Activated naive CD4-positive, alpha-beta T cell treated with anti-CD3 and anti-CD28 coated beads, Interleukin-2, amount 10 ng/mL, durations not matched to agents 7 days and 5 days (primary cell): ENCODE measurements at regions not wholly inside any gene's neighbourhood (a gene's known extent, or its start where the extent isn't known, plus 50 kb on each side); places are given as distances from the start of the nearest gene placed in this dataset.
A peak's percentile ranks its signal among the peaks of the same experiment; 100 is the strongest.
"Not testable (repeated sequence)": the region's sequence is repeated elsewhere in the genome, so short reads cannot be mapped to it uniquely, and the experiment has no call there.

Source experiments
- CTCF ChIA-PET: fragments of 350-600 bp; sonication (Branson Sonifier 250); formaldehyde crosslinking; loops from one replicate; lab custom pipeline; 2021; ENCODE audit warnings: antibody characterized with exemption; lab: Charles Lee
- DNase-seq: peaks from one replicate; pipeline ENCODE4 v3.0.0-alpha.2; 2020
- H3K27ac Mint-ChIP-seq: one replicate; pipeline ENCODE4 v1.8.0; 2021; ENCODE audit warnings: mild to moderate bottlenecking, moderate library complexity, mixed read lengths
- H3K27me3 Mint-ChIP-seq: one replicate; pipeline ENCODE4 v1.8.0; 2021; ENCODE audit warnings: mild to moderate bottlenecking, mixed read lengths
- H3K36me3 Mint-ChIP-seq: one replicate; pipeline ENCODE4 v1.8.0; 2021; ENCODE audit warnings: mixed read lengths
- H3K4me1 Mint-ChIP-seq: one replicate; pipeline ENCODE4 v1.8.0; 2021; ENCODE audit warnings: mixed read lengths
- H3K4me3 Mint-ChIP-seq: one replicate; pipeline ENCODE4 v1.8.0; 2021; ENCODE audit warnings: mild to moderate bottlenecking, moderate library complexity, mixed read lengths
- H3K9me3 Mint-ChIP-seq: one replicate; pipeline ENCODE4 v1.8.0; 2021; ENCODE audit warnings: mixed read lengths

DNA sequence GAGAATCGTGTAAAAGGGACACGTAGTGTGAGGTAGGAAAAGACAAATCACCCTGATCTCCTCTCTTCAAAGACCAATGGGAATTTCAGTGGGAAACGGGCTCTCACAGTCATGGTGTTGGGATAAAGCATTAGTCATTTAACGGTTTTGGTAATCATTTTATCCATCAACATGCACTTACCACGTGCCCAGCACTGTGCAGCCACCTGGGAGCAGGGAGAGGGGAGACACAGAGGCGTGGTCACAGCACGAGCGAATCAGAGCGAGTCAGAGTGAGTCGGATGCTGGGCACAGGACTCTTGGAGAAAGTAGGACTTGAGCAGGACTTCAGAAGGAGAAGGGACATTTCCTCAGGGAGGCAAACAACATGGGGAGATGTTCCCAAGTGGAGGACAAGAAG is 130.8 kb downstream of the MINAR1 start:
- Mint-ChIP-seq H3K36me3 (no peaks in the 10 kb centered on the region), H3K27ac (no peak overlapping the region), H3K4me1 (no peaks in the 10 kb centered on the region), H3K4me3 (no peak overlapping the region), H3K9me3 (no peaks in the 10 kb centered on the region), H3K27me3 (peaks cover 11% of the 10 kb centered on the region)
- DNase-seq = no peak
- CTCF ChIA-PET = no interaction called here

DNA sequence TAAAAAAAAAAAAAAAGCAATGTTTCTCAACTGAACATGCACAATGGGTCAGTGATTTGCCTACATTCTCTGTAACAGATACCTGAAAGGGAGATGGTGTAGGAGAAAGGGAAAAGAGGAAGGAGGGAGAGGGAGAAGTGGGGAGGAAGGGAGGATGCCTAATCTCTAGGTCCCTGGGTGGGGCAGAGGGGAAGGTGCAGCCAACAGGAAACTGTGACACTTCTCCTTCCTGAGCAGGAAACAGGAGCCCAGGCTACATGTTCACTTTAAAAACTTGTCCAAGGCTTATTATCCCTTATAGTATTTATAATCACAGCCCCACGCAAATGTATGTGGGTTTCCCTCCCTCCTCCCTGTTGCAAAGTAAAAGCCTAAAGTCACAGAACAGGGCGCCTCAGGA is 137.9 kb downstream of the MINAR1 start:
- H3K9me3 Mint-ChIP-seq = no peaks in the 10 kb centered on the region
- no peak overlapping the region for H3K27ac Mint-ChIP-seq
- no peak for DNase-seq
- H3K27me3 Mint-ChIP-seq = peaks cover 4% of the 10 kb centered on the region
- no peaks in the 10 kb centered on the region for H3K36me3 Mint-ChIP-seq
- no peak overlapping the region for H3K4me3 Mint-ChIP-seq
- CTCF ChIA-PET = no interaction called here
- peaks cover 2% of the 10 kb centered on the region for H3K4me1 Mint-ChIP-seq

GRCh38 chr15:79572691-79573404 is 140.7 kb downstream of the MINAR1 start:
- Mint-ChIP-seq H3K4me3 (no peak overlapping the region), H3K27me3 (peaks cover 4% of the 10 kb centered on the region), H3K4me1 (peaks cover 2% of the 10 kb centered on the region), H3K27ac (no peak overlapping the region), H3K9me3 (no peaks in the 10 kb centered on the region), H3K36me3 (no peaks in the 10 kb centered on the region)
- CTCF ChIA-PET = interaction anchor here (2.1 kb wide), 1 partner anchor 191 kb away, joined by 7 read pairs; no protein-coding TSS in a partner anchor
- no peak for DNase-seq

DNA sequence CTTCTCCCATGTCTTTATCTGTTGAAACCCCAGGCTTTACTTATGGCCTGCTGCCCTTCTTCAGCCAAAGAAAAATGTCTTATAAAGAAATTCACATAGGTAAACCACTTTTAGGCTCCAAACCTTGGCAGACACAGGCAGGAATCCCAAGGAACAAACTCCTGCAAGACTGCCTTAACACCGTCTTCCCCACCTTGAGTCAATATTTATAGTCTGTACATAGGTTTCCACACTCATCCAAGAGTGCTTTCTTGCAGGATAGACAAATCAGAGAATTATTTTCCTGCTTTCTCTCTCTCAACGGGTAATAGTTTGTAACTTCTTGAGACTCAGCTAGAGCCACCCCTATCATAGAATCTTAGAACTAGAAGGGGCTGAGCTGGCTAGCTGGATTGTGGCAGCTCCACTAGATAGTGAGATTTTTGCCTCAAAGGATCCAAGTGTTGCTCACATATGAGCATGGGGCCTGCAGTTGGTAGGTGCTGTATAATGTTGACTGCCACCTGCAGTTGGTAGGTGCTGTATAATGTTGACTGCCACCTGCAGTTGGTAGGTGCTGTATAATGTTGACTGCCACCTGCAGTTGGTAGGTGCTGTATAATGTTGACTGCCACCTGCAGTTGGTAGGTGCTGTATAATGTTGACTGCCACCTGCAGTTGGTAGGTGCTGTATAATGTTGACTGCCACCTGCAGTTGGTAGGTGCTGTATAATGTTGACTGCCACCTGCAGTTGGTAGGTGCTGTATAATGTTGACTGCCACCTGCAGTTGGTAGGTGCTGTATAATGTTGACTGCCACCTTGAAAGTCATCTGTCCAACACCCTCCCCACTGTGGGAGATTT is 142.5 kb downstream of the MINAR1 start:
- H3K36me3 Mint-ChIP-seq, H3K27ac Mint-ChIP-seq, H3K9me3 Mint-ChIP-seq: not testable (repeated sequence)

GRCh38 chr15:79582650-79583049 is 150.5 kb downstream of the MINAR1 start:
- Mint-ChIP-seq H3K9me3 (no peaks in the 10 kb centered on the region), H3K4me3 (no peak overlapping the region), H3K27me3 (peaks cover 3% of the 10 kb centered on the region), H3K4me1 (no peaks in the 10 kb centered on the region), H3K27ac (no peak overlapping the region), H3K36me3 (no peaks in the 10 kb centered on the region)
- CTCF ChIA-PET = interaction anchor here (0.6 kb wide), 1 partner anchor 15 kb away, joined by 4 read pairs; no protein-coding TSS in a partner anchor
- DNase-seq = no peak

More for the DNA sequence above, 142.5 kb downstream of the MINAR1 start:
- H3K4me1 Mint-ChIP-seq, CTCF ChIA-PET, DNase-seq, H3K4me3 Mint-ChIP-seq, H3K27me3 Mint-ChIP-seq: not testable (repeated sequence)

- Mint-ChIP-seq H3K4me3 (no peak overlapping the region), H3K9me3 (no peaks in the 10 kb centered on the region), H3K27me3 (peaks cover 9% of the 10 kb centered on the region), H3K27ac (no peak overlapping the region), H3K4me1 (no peaks in the 10 kb centered on the region), H3K36me3 (no peaks in the 10 kb centered on the region)
- DNase-seq = no peak
- CTCF ChIA-PET = interaction anchor here (1.1 to 8.8 kb wide), 3 partner anchors 21 to 252 kb away, joined by 3 to 170 read pairs (median 5); no protein-coding TSS in a partner anchor
Observed at GRCh38 chr15:79592126-79592525, 160.0 kb downstream of the MINAR1 start.

DNA sequence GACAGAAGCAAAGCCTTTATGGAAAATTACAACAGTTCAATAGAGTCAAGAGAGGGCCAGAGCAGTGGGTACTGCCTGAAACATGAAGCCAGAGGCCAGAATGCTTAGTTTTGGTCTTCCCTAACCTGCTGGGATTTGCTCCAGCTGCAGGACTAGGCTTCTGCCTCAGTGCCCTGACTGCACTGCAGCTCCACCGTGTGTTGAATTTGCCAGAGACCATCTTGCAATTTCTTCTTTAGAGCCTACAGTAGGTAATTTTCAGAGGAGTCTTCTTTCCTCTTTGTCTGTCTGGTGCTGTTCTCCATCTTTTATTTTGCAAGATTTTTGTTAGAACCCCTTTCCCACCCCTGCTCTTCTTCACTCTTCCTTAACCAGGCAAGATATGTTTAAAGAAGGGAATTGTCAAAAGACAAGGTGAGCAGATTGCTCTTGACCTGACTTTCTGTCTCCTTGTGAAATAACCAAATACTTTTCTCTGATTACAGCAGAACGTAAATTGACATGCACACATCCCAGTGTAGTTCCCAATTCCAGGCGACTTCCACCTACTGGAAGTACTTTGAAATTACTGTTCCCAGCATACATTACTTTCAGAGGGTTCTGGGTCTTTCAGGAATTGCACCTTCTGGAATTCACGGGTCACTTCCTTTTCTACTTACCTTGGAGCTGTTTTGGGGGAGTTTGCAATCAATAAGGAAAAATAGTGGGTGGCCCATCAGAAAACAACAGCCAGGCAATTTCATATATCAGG is 161.2 kb downstream of the MINAR1 start:
- Mint-ChIP-seq H3K27ac (no peak overlapping the region), H3K36me3 (no peaks in the 10 kb centered on the region), H3K4me3 (no peak overlapping the region), H3K27me3 (peaks cover 5% of the 10 kb centered on the region), H3K4me1 (no peaks in the 10 kb centered on the region), H3K9me3 (no peaks in the 10 kb centered on the region)
- DNase-seq = no peak
- CTCF ChIA-PET = interaction anchor here (1.2 to 8.8 kb wide), 3 partner anchors 26 to 253 kb away, joined by 3 to 170 read pairs (median 5); no protein-coding TSS in a partner anchor

- no peaks in the 10 kb centered on the region for H3K4me1 Mint-ChIP-seq
- peaks cover 5% of the 10 kb centered on the region for H3K27me3 Mint-ChIP-seq
- no peaks in the 10 kb centered on the region for H3K36me3 Mint-ChIP-seq
- H3K27ac Mint-ChIP-seq = no peak overlapping the region
- H3K4me3 Mint-ChIP-seq = no peak overlapping the region
- DNase-seq = no peak
- no peaks in the 10 kb centered on the region for H3K9me3 Mint-ChIP-seq
- CTCF ChIA-PET = interaction anchor here (1.0 to 8.8 kb wide), 11 partner anchors 9 to 284 kb away, joined by 3 to 170 read pairs (median 7); partner anchors contain the start of gene TMED3
Observed at GRCh38 chr15:79595306-79595705, 163.2 kb downstream of the MINAR1 start.

DNA sequence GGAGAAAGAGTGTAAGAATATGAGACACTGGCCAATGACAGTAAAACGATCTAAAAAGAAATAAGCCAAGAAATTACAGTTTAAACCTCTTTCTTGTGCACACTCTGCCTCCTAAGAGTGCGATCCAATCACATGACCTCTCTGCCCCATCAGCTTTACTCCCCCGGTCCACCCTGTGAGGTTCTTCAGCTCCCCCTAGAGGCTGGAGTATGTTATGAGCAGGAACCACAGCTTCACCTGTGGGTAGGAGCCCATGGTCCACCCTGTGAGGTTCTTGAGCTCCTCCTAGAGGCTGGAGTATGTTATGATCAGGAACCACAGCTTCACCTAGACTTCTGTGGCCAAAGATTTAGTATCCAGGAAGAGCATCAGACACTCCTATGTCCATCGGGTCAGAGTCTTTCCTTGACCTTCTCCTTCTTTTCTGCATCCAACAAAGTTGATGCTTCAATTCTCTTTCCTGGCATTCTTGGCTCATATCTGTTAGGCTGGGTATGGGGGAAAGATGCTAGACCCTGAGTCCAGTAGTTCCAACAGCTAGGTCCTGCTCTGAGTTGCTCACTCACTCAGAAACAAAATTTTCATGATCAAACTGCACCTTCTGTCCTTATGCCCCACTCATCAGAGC is 164.0 kb downstream of the MINAR1 start:
- no peaks in the 10 kb centered on the region for H3K9me3 Mint-ChIP-seq
- peaks cover 10% of the 10 kb centered on the region for H3K27me3 Mint-ChIP-seq
- H3K27ac Mint-ChIP-seq = no peak overlapping the region
- no peak overlapping the region for H3K4me3 Mint-ChIP-seq
- CTCF ChIA-PET = interaction anchor here (0.6 to 8.8 kb wide), 28 partner anchors 10 to 1780 kb away, joined by 3 to 170 read pairs (median 4); partner anchors contain the start of gene TMED3
- peak; percentile 72 for DNase-seq
- H3K36me3 Mint-ChIP-seq = no peaks in the 10 kb centered on the region
- H3K4me1 Mint-ChIP-seq = no peaks in the 10 kb centered on the region

- Mint-ChIP-seq H3K27ac (no peak overlapping the region), H3K4me1 (no peaks in the 10 kb centered on the region), H3K27me3 (peaks cover 12% of the 10 kb centered on the region), H3K4me3 (no peak overlapping the region), H3K9me3 (no peaks in the 10 kb centered on the region), H3K36me3 (no peaks in the 10 kb centered on the region)
- no peak for DNase-seq
- CTCF ChIA-PET = interaction anchor here (1.3 to 8.8 kb wide), 3 partner anchors 37 to 259 kb away, joined by 3 to 170 read pairs (median 3); no protein-coding TSS in a partner anchor
Observed at GRCh38 chr15:79598639-79599038, 166.5 kb downstream of the MINAR1 start.

DNA sequence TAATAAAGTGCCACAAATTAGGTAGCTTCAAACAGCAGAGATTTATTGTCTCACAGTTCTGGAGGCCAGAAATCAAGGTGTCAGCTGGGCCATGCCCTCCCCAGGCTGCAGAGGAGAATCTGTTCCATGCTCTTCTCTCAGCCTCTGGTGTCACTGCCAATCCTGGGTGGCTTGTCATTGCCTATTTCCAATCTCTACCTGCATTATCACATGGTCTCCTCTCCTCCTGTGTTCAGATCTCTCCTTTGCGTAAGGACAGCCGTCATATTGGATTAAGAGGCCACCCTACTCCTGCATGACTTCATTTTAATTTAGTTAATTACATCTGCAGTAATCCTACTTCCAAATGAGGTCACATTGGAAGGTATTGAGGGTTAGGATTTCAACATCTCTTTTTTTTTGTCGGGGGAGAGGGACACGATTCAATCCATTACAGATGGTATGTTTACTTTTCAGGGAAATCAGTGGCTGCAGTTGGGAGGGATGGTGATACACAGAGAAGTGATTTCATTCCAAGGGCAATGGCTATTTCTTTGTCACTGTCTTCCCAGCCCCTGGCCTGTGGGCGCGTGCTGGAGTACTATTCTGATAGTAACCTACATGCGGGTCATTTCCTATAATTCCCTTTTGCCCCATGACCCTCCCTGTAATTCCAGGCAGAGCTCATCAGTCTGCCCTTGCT is 169.4 kb downstream of the MINAR1 start:
- DNase-seq = no peak
- Mint-ChIP-seq H3K27ac (no peak overlapping the region), H3K36me3 (no peaks in the 10 kb centered on the region), H3K4me3 (no peak overlapping the region), H3K4me1 (no peaks in the 10 kb centered on the region), H3K9me3 (no peaks in the 10 kb centered on the region), H3K27me3 (peaks cover 11% of the 10 kb centered on the region)
- CTCF ChIA-PET = no interaction called here

DNA sequence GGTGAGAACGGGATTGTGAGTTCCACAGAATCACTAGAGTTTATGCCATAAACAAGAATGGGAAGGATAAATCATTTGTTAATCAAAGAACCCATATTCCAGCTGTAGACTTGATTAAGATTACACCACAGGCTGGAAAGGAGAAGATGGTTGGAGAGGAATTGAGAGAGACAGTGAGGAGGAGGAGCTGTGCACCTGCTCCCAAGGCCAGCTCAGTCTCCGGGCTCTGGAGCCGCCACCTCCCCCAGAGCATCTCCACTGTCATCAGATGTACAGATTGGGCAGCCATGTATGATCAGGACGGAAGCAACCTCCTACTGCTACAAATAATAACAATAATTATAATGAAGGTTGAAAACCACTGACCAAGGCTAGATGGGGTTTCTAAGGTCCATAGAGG is 170.0 kb downstream of the MINAR1 start:
- Mint-ChIP-seq H3K4me3 (no peak overlapping the region), H3K36me3 (no peaks in the 10 kb centered on the region), H3K4me1 (no peaks in the 10 kb centered on the region), H3K27ac (no peak overlapping the region), H3K27me3 (peaks cover 15% of the 10 kb centered on the region), H3K9me3 (no peaks in the 10 kb centered on the region)
- CTCF ChIA-PET = interaction anchor here (1.7 kb wide), 1 partner anchor 221 kb away, joined by 4 read pairs; no protein-coding TSS in a partner anchor
- DNase-seq = no peak

- CTCF ChIA-PET = interaction anchor here (1.7 kb wide), 1 partner anchor 222 kb away, joined by 4 read pairs; no protein-coding TSS in a partner anchor
- Mint-ChIP-seq H3K4me3 (no peak overlapping the region), H3K9me3 (no peaks in the 10 kb centered on the region), H3K4me1 (no peaks in the 10 kb centered on the region), H3K36me3 (no peaks in the 10 kb centered on the region), H3K27me3 (peaks cover 15% of the 10 kb centered on the region), H3K27ac (no peak overlapping the region)
- DNase-seq = no peak
Observed at GRCh38 chr15:79602731-79603130, 170.6 kb downstream of the MINAR1 start.
